Ascending aorta (tissue), 2 donors: ENCODE measurements at regions not wholly inside any gene's neighbourhood (a gene's known extent, or its start where the extent isn't known, plus 50 kb on each side); places are given as distances from the start of the nearest gene placed in this dataset.

ENCODE experiments used
- DNase-seq, 2 donors: peaks; one replicate each; pipeline ENCODE4 v3.0.0-alpha.2; 2019; ENCODE audit warnings: low spot score in 2 of 2
- H3K27ac ChIP-seq, 2 donors: fragments of 200-600 bp; sonication (generic); one replicate each; pipeline ENCODE4 v1.5.1; 2016 to 2017; ENCODE audit warnings: mild to moderate bottlenecking in 1 of 2
- H3K27me3 ChIP-seq: fragments of 200-600 bp; sonication (generic); one replicate; pipeline ENCODE4 v1.5.1; 2017
- H3K36me3 ChIP-seq, 2 donors: fragments of 200-600 bp; sonication (generic); one replicate each; pipeline ENCODE4 v1.5.1; 2016
- H3K4me1 ChIP-seq, 2 donors: fragments of 200-600 bp; sonication (generic); one replicate each; pipeline ENCODE4 v1.5.1; 2016 to 2017; ENCODE audit warnings: mild to moderate bottlenecking in 1 of 2
- H3K4me3 ChIP-seq, 2 donors: fragments of 200-600 bp; sonication (generic); one replicate each; pipeline ENCODE4 v1.5.1; 2016 to 2017; ENCODE audit warnings: mild to moderate bottlenecking in 1 of 2
- H3K9me3 ChIP-seq, 2 donors: fragments of 200-600 bp; sonication (generic); one replicate each; pipeline ENCODE4 v1.5.1; 2016
- CTCF ChIP-seq, 3 experiments: fragments of 200-600 bp in 2 of 3; fragments of 450-650 bp in 1 of 3; sonication (generic) in 2 of 3; IDR thresholded peaks; one replicate each; pipeline ENCODE4 v1.5.1; 2016 to 2019; ENCODE audit warnings: antibody characterized with exemption in 3 of 3, mild to moderate bottlenecking in 1 of 3, moderate library complexity in 1 of 3
- intact Hi-C: fragments of 100-400 bp; cut with DNase I; formaldehyde crosslinking; loops from one replicate; pipeline ENCODE4 v1.15.1; 2023

- Histone ChIP-seq H3K36me3 (no peaks in the 10 kb centered on the region), H3K27me3 (no peaks in the 10 kb centered on the region), H3K27ac (no peak overlapping the region), H3K4me3 (no peak overlapping the region), H3K4me1 (no peaks in the 10 kb centered on the region), H3K9me3 (no peaks in the 10 kb centered on the region)
- intact Hi-C loops = no loop called here
- no peak for TF ChIP-seq CTCF (IDR thresholded peaks at IDR 0.05)
- DNase-seq = no peak
These were observed 105.9 kb upstream of the MLN start for GRCh38 chr6:33909737-33910136.

- intact Hi-C loops = no loop called here
- H3K4me3 ChIP-seq = no peak overlapping the region
- no peaks in the 10 kb centered on the region for H3K27me3 ChIP-seq
- no peaks in the 10 kb centered on the region for H3K36me3 ChIP-seq
- no peak for DNase-seq
- H3K4me1 ChIP-seq = no peaks in the 10 kb centered on the region
- H3K27ac ChIP-seq = no peak overlapping the region
- TF ChIP-seq CTCF (IDR thresholded peaks at IDR 0.05) = no peak
- H3K9me3 ChIP-seq = no peaks in the 10 kb centered on the region
These were observed 104.2 kb upstream of the MLN start for GRCh38 chr6:33908025-33908424.

- Histone ChIP-seq H3K36me3 (no peaks in the 10 kb centered on the region), H3K9me3 (no peaks in the 10 kb centered on the region), H3K4me3 (no peak overlapping the region), H3K27ac (no peak overlapping the region), H3K27me3 (no peaks in the 10 kb centered on the region), H3K4me1 (no peaks in the 10 kb centered on the region)
- TF ChIP-seq CTCF (IDR thresholded peaks at IDR 0.05) = no peak
- no peak for DNase-seq
- intact Hi-C loops = no loop called here
These were observed 103.4 kb upstream of the MLN start for GRCh38 chr6:33907227-33907626.

- intact Hi-C loops = no loop called here
- Histone ChIP-seq H3K27me3 (no peaks in the 10 kb centered on the region), H3K4me3 (no peak overlapping the region), H3K27ac (no peak overlapping the region), H3K9me3 (no peaks in the 10 kb centered on the region), H3K4me1 (no peaks in the 10 kb centered on the region), H3K36me3 (no peaks in the 10 kb centered on the region)
- no peak for DNase-seq
- TF ChIP-seq CTCF (IDR thresholded peaks at IDR 0.05) = no peak
These were observed 102.6 kb upstream of the MLN start for GRCh38 chr6:33906439-33906838.

GRCh38 chr6:33905071-33905609, 101.3 kb upstream of the MLN start:
- no peak for TF ChIP-seq CTCF (IDR thresholded peaks at IDR 0.05)
- DNase-seq = no peak
- H3K4me1 ChIP-seq = no peaks in the 10 kb centered on the region
- no peaks in the 10 kb centered on the region for H3K9me3 ChIP-seq
- H3K27ac ChIP-seq = no peak overlapping the region
- H3K36me3 ChIP-seq = no peaks in the 10 kb centered on the region
- no peaks in the 10 kb centered on the region for H3K27me3 ChIP-seq
- intact Hi-C loops = no loop called here
- no peak overlapping the region for H3K4me3 ChIP-seq

GRCh38 chr6:33904747-33905065, 100.9 kb upstream of the MLN start:
- intact Hi-C loops = no loop called here
- TF ChIP-seq CTCF (IDR thresholded peaks at IDR 0.05) = no peak
- Histone ChIP-seq H3K36me3 (no peaks in the 10 kb centered on the region), H3K9me3 (no peaks in the 10 kb centered on the region), H3K27ac (no peak overlapping the region), H3K4me1 (no peaks in the 10 kb centered on the region), H3K27me3 (no peaks in the 10 kb centered on the region), H3K4me3 (no peak overlapping the region)
- no peak for DNase-seq
